NK-92 treated with Interleukin-12 subunit alpha and Interleukin-12 subunit beta, amount 100 ng/mL, for 24 hours (cell line): ENCODE measurements at regions not wholly inside any gene's neighbourhood (a gene's known extent, or its start where the extent isn't known, plus 50 kb on each side); places are given as distances from the start of the nearest gene placed in this dataset.
"Not testable (repeated sequence)": the region's sequence is repeated elsewhere in the genome, so short reads cannot be mapped to it uniquely, and the experiment has no call there.

ENCODE experiments used
- DNase-seq: peaks from one replicate; lab custom pipeline; 2025; lab: John Stamatoyannopoulos, UW

- no peak for DNase-seq
Measured at GRCh38 chr1:4172644-4173599, 272.9 kb upstream of the C1orf174 start.

GRCh38 chr1:4173731-4174130, 273.7 kb upstream of the C1orf174 start:
- DNase-seq, result no peak

GRCh38 chr1:4174291-4175200, 274.5 kb upstream of the C1orf174 start:
- DNase-seq, result no peak

- no peak for DNase-seq
Measured at GRCh38 chr1:4175566-4176405, 275.7 kb upstream of the C1orf174 start.

GRCh38 chr1:4176841-4177240, 276.8 kb upstream of the C1orf174 start:
- no peak for DNase-seq

- no peak for DNase-seq
Measured at GRCh38 chr1:4177425-4178150, 277.5 kb upstream of the C1orf174 start.

- DNase-seq, result no peak
Measured at GRCh38 chr1:4178501-4179113, 278.5 kb upstream of the C1orf174 start.

- DNase-seq, result no peak
Measured at GRCh38 chr1:4179914-4180735, 280.1 kb upstream of the C1orf174 start.

GRCh38 chr1:4186486-4186885, 286.4 kb upstream of the C1orf174 start:
- DNase-seq, result not testable (repeated sequence)

- no peak for DNase-seq
Measured at GRCh38 chr1:4203501-4203900, 303.4 kb upstream of the C1orf174 start.

GRCh38 chr1:4207183-4207582, 307.1 kb upstream of the C1orf174 start:
- no peak for DNase-seq

GRCh38 chr1:4207842-4208692, 308.0 kb upstream of the C1orf174 start:
- no peak for DNase-seq

- DNase-seq, result no peak
Measured at GRCh38 chr1:4210043-4210442, 310.0 kb upstream of the C1orf174 start.

- DNase-seq, result no peak
Measured at GRCh38 chr1:4212796-4213195, 312.7 kb upstream of the C1orf174 start.

GRCh38 chr1:4213366-4213973, 313.4 kb upstream of the C1orf174 start:
- DNase-seq, result no peak

- no peak for DNase-seq
Measured at GRCh38 chr1:4214826-4215225, 314.8 kb upstream of the C1orf174 start.

GRCh38 chr1:4215391-4215790, 315.3 kb upstream of the C1orf174 start:
- DNase-seq, result no peak

GRCh38 chr1:4216231-4216630, 316.2 kb upstream of the C1orf174 start:
- no peak for DNase-seq
